Natural killer cell (primary cell): ENCODE measurements at regions not wholly inside any gene's neighbourhood (a gene's known extent, or its start where the extent isn't known, plus 50 kb on each side); places are given as distances from the start of the nearest gene placed in this dataset.

Source experiments
- ATAC-seq, 3 donors: fragments of 150-1000 bp in 2 of 3; fragments of 200-7000 bp in 1 of 3; cut with Tn5 transposase; 1 replicate in 1 of 3; 2 replicates in 2 of 3; pipeline ENCODE4 v1.10.0; 2021; ENCODE audit warnings: mild to moderate bottlenecking in 2 of 3, moderate library complexity in 2 of 3
- DNase-seq, 2 donors: peaks; one replicate each; pipeline versions ENCODE4 v3.0.0 to v3.0.0-alpha.2; 2013 to 2021; ENCODE audit warnings: mixed read lengths in 1 of 2
- H3K27ac ChIP-seq: one replicate; pipeline ENCODE4 v1.5.1; 2013; ENCODE audit warnings: mild to moderate bottlenecking, low read length
- H3K27me3 ChIP-seq: one replicate; pipeline ENCODE4 v1.6.1; 2013; ENCODE audit warnings: low read length; ENCODE audit not compliant: control insufficient read depth, insufficient read depth
- H3K36me3 ChIP-seq: one replicate; pipeline ENCODE4 v1.6.1; 2013; ENCODE audit warnings: low read length; ENCODE audit not compliant: control insufficient read depth, insufficient read depth
- H3K4me1 ChIP-seq: one replicate; pipeline ENCODE4 v1.6.1; 2013; ENCODE audit warnings: low read length; ENCODE audit not compliant: control insufficient read depth, insufficient read depth
- H3K4me3 ChIP-seq: one replicate; pipeline ENCODE4 v1.5.1; 2013; ENCODE audit warnings: low read length
- H3K9me3 ChIP-seq: one replicate; pipeline ENCODE4 v1.6.1; 2013; ENCODE audit warnings: low read length; ENCODE audit not compliant: control insufficient read depth, insufficient read depth
- H3K27ac Mint-ChIP-seq, 2 donors: one replicate each; pipeline ENCODE4 v1.8.0; 2022; ENCODE audit warnings: mild to moderate bottlenecking in 2 of 2, mixed read lengths in 2 of 2, moderate library complexity in 1 of 2
- H3K27me3 Mint-ChIP-seq, 2 donors: one replicate each; pipeline ENCODE4 v1.8.0; 2022; ENCODE audit warnings: low read depth in 2 of 2, mixed read lengths in 2 of 2
- H3K36me3 Mint-ChIP-seq: one replicate; pipeline ENCODE4 v1.8.0; 2022; ENCODE audit warnings: mixed read lengths
- H3K4me1 Mint-ChIP-seq, 2 donors: one replicate each; pipeline ENCODE4 v1.8.0; 2022; ENCODE audit warnings: mixed read lengths in 2 of 2
- H3K4me3 Mint-ChIP-seq: one replicate; pipeline ENCODE4 v1.8.0; 2022; ENCODE audit warnings: mild to moderate bottlenecking, moderate library complexity, mixed read lengths
- H3K9me3 Mint-ChIP-seq, 2 donors: one replicate each; pipeline ENCODE4 v1.8.0; 2022; ENCODE audit warnings: mixed read lengths in 2 of 2
- WGBS: methylation state at CpG from one replicate; pipeline ENCODE4 v1.1.7; 2013; ENCODE audit warnings: missing lambda C conversion rate; ENCODE audit not compliant: insufficient coverage; 5-methylcytosine and 5-hydroxymethylcytosine counted together
- intact Hi-C: fragments of 100-400 bp; cut with micrococcal nuclease; formaldehyde crosslinking; loops from one replicate; pipeline ENCODE4 v1.14.2; 2022
- TF ChIP-seq, protein P1 (sequence below): fragments of 200-600 bp; IDR thresholded peaks from one replicate; pipeline ENCODE4 v1.8.0; 2022; ENCODE audit warnings: antibody characterized with exemption

DNA sequence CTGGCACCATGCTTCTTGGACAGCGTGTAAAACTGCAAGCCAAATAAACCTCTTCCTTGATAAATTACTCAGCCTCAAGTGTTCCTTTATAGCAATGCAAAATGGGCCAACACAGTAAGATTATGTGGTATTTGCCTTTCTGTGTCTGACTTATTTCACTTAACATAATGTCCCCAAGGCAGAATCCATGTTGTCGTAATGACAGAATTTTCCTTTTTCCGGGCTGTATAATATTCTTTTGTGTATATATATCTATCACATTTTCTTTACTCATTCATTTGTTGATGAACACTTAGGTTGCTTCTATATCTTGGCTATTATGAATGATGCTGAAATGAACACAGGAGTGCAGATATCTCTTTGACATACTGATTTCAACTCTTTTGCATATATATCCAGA lies 209.1 kb upstream of the PTER start:
- no peaks in the 10 kb centered on the region for H3K36me3 ChIP-seq
- H3K27ac ChIP-seq: no peak overlapping the region
- intact Hi-C loops: no loop called here
- H3K27me3 ChIP-seq: no peaks in the 10 kb centered on the region
- TF ChIP-seq, protein P1, sequence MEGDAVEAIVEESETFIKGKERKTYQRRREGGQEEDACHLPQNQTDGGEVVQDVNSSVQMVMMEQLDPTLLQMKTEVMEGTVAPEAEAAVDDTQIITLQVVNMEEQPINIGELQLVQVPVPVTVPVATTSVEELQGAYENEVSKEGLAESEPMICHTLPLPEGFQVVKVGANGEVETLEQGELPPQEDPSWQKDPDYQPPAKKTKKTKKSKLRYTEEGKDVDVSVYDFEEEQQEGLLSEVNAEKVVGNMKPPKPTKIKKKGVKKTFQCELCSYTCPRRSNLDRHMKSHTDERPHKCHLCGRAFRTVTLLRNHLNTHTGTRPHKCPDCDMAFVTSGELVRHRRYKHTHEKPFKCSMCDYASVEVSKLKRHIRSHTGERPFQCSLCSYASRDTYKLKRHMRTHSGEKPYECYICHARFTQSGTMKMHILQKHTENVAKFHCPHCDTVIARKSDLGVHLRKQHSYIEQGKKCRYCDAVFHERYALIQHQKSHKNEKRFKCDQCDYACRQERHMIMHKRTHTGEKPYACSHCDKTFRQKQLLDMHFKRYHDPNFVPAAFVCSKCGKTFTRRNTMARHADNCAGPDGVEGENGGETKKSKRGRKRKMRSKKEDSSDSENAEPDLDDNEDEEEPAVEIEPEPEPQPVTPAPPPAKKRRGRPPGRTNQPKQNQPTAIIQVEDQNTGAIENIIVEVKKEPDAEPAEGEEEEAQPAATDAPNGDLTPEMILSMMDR: no peak
- Mint-ChIP-seq H3K36me3 (peaks cover 8% of the 10 kb centered on the region), H3K4me1 (no peaks in the 10 kb centered on the region), H3K4me3 (no peak overlapping the region), H3K9me3 (peaks cover 5 to 7% of the 10 kb centered on the region in 2 donors), H3K27me3 (no peaks in the 10 kb centered on the region), H3K27ac (no peak overlapping the region)
- DNase-seq (no peak), ATAC-seq (no peak)
- H3K9me3 ChIP-seq: peaks cover 5% of the 10 kb centered on the region
- H3K4me1 ChIP-seq: no peaks in the 10 kb centered on the region
- WGBS: 91% methylated on average over 1 of the region's 3 CpGs
- no peak overlapping the region for H3K4me3 ChIP-seq

DNA sequence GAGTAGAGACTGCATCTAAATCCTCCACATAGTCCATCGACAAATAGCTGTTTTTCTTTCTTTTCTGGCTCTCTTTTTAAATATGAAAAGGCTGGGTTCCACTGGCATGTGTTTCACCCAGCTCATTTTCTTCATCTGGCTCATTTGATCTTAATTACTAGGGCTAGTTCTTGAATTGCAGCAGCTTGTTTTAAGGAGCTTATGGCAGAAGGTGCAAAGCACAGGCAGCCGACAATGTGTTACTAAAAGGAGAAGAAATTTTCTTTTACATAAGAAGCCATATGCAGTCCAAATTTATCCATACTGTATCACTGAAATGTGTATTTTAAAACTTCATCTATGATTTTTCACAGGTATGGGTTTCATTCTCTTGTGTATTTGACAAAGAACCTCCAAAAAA lies 205.6 kb upstream of the PTER start:
- 76% methylated on average over 2 of the region's 2 CpGs for WGBS
- Histone ChIP-seq H3K4me1 (no peaks in the 10 kb centered on the region), H3K4me3 (no peak overlapping the region), H3K27ac (no peak overlapping the region), H3K36me3 (no peaks in the 10 kb centered on the region), H3K27me3 (no peaks in the 10 kb centered on the region), H3K9me3 (no peaks in the 10 kb centered on the region)
- Mint-ChIP-seq H3K4me1 (no peaks in the 10 kb centered on the region), H3K9me3 (peaks cover 2% of the 10 kb centered on the region in 2 donors), H3K4me3 (no peak overlapping the region), H3K27me3 (no peaks in the 10 kb centered on the region), H3K27ac (no peak overlapping the region), H3K36me3 (peaks cover 8% of the 10 kb centered on the region)
- no peak for DNase-seq
- TF ChIP-seq, protein P1: no peak
- intact Hi-C loops: no loop called here
- no peak for ATAC-seq

DNA sequence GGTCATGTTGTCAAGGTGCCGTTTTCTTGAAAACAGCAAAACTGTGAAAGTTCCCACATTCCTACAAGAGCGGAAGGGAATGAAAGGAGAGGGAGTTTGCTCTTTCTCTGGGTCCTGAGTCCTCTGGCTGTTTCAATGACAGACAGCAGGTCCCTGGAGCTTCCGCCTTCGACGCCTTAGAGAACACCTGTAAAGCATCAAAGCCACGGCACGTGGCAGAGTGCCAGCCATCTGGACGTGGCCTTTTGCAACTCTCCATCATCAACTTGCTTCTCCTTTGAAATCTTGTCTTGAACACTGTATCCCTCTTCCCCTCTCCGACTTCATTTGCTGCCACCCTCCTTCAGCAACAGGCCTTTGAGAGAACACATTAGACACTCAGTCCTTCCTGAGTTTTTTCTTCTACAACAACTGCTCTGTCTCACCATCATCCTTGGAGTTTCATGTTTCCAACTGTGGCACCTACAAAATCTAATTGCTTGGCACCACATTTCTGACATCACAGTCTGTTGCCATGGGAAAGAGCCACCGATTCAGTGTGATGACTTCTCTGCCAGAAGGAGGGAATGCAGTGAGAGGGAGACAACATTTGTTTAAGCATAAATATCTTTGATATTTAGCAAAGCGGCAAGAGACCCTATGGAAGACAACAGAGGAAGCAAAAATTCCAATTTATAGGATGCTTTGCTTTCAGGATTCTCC lies 204.9 kb upstream of the PTER start:
- Mint-ChIP-seq H3K9me3 (peaks cover 2% of the 10 kb centered on the region in 2 donors), H3K27me3 (no peaks in the 10 kb centered on the region), H3K4me3 (no peak overlapping the region), H3K4me1 (no peaks in the 10 kb centered on the region), H3K27ac (no peak overlapping the region), H3K36me3 (peaks cover 8% of the 10 kb centered on the region)
- ATAC-seq (no peak), DNase-seq (no peak)
- Histone ChIP-seq H3K36me3 (no peaks in the 10 kb centered on the region), H3K27me3 (no peaks in the 10 kb centered on the region), H3K4me3 (no peak overlapping the region), H3K9me3 (no peaks in the 10 kb centered on the region), H3K4me1 (no peaks in the 10 kb centered on the region), H3K27ac (no peak overlapping the region)
- TF ChIP-seq, protein P1: no peak
- 85% methylated on average over 11 of the region's 11 CpGs for WGBS
- intact Hi-C loops: no loop called here

DNA sequence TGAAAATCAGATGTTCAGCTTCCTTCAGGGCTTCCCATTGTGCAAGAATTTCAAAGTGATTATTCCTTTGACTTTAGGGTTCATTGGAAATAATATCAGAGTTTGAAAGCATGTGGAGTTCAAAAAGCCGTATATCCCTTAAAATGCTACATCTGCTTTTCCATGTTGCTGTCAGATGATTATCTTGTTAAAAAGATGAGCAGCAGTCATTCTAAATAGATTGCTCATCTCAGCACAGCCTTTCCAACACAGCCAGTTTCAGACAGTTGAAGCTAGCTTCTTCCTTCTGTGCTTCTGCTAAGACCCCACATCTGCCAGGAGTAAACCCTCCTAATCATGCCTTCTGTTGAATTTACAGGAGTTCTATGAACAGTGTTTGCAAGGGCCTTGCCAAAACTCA lies 204.4 kb upstream of the PTER start:
- H3K4me1 Mint-ChIP-seq: no peaks in the 10 kb centered on the region
- intact Hi-C loops: no loop called here
- 100% methylated on average over 1 of the region's 1 CpG for WGBS

More for the DNA sequence above, 204.4 kb upstream of the PTER start:
- no peaks in the 10 kb centered on the region for H3K36me3 ChIP-seq
- no peak for DNase-seq
- no peak overlapping the region for H3K4me3 ChIP-seq
- no peaks in the 10 kb centered on the region for H3K27me3 Mint-ChIP-seq
- H3K9me3 Mint-ChIP-seq: peaks cover 2% of the 10 kb centered on the region in 2 donors
- no peak overlapping the region for H3K27ac Mint-ChIP-seq
- no peaks in the 10 kb centered on the region for H3K9me3 ChIP-seq
- H3K27me3 ChIP-seq: no peaks in the 10 kb centered on the region
- TF ChIP-seq, protein P1: no peak
- peaks cover 4% of the 10 kb centered on the region for H3K36me3 Mint-ChIP-seq
- no peaks in the 10 kb centered on the region for H3K4me1 ChIP-seq
- H3K4me3 Mint-ChIP-seq: no peak overlapping the region
- H3K27ac ChIP-seq: no peak overlapping the region
- no peak for ATAC-seq
